Urothelium cell line (cell line): ENCODE measurements at regions not wholly inside any gene's neighbourhood (a gene's known extent, or its start where the extent isn't known, plus 50 kb on each side); places are given as distances from the start of the nearest gene placed in this dataset.
"Not testable (repeated sequence)": the region's sequence is repeated elsewhere in the genome, so short reads cannot be mapped to it uniquely, and the experiment has no call there.

Experiments
- DNase-seq: peaks from one replicate; pipeline ENCODE4 v3.0.0; 2011; ENCODE audit warnings: low spot score, mixed read lengths
- FAIRE-seq: peaks from 2 replicates; lab custom pipeline; 2011; peaks lifted over from hg19 to GRCh38; lab: Jason Lieb, UNC

- no peak for FAIRE-seq
- DNase-seq = no peak
These were observed 154.4 kb downstream of the OXSM start for GRCh38 chr3:25944329-25944728.

GRCh38 chr3:25945366-25945765 is 155.5 kb downstream of the OXSM start:
- DNase-seq = no peak
- FAIRE-seq = no peak

- FAIRE-seq (no peak), DNase-seq (no peak)
These were observed 155.9 kb downstream of the OXSM start for GRCh38 chr3:25945836-25946235.

- FAIRE-seq (no peak), DNase-seq (no peak)
These were observed 162.2 kb downstream of the OXSM start for GRCh38 chr3:25952133-25952532.

GRCh38 chr3:25957026-25957425 is 167.1 kb downstream of the OXSM start:
- DNase-seq (no peak), FAIRE-seq (no peak)

- DNase-seq = no peak
- FAIRE-seq = no peak
These were observed 170.9 kb downstream of the OXSM start for GRCh38 chr3:25960776-25961175.

GRCh38 chr3:25962255-25962654 is 172.4 kb downstream of the OXSM start:
- FAIRE-seq = no peak
- DNase-seq = peak; percentile 21

- no peak for DNase-seq
- FAIRE-seq = no peak
These were observed 174.3 kb downstream of the OXSM start for GRCh38 chr3:25964141-25964540.

- DNase-seq (no peak), FAIRE-seq (no peak)
These were observed 177.5 kb downstream of the OXSM start for GRCh38 chr3:25967385-25967784.

GRCh38 chr3:25971736-25972135 is 181.8 kb downstream of the OXSM start:
- FAIRE-seq = no peak
- DNase-seq = no peak

- DNase-seq (no peak), FAIRE-seq (peak; percentile 17)
These were observed 183.2 kb downstream of the OXSM start for GRCh38 chr3:25973122-25973521.

GRCh38 chr3:25982756-25983155 is 192.9 kb downstream of the OXSM start:
- no peak for FAIRE-seq

GRCh38 chr3:25985621-25986020 is 195.7 kb downstream of the OXSM start:
- FAIRE-seq = no peak
- DNase-seq = no peak

More at GRCh38 chr3:25982756-25983155, 192.9 kb downstream of the OXSM start:
- DNase-seq = no peak

- DNase-seq = no peak
- FAIRE-seq = no peak
These were observed 202.7 kb downstream of the OXSM start for GRCh38 chr3:25992606-25993005.

- FAIRE-seq (no peak), DNase-seq (no peak)
These were observed 214.3 kb downstream of the OXSM start for GRCh38 chr3:26004172-26004571.

GRCh38 chr3:26011276-26011675 is 221.4 kb downstream of the OXSM start:
- no peak for DNase-seq
- FAIRE-seq = no peak

- DNase-seq = no peak
- FAIRE-seq = no peak
These were observed 222.4 kb downstream of the OXSM start for GRCh38 chr3:26012241-26012745.

GRCh38 chr3:26015752-26016151 is 225.9 kb downstream of the OXSM start:
- FAIRE-seq (no peak), DNase-seq (no peak)

- FAIRE-seq (no peak), DNase-seq (no peak)
These were observed 229.0 kb downstream of the OXSM start for GRCh38 chr3:26018889-26019288.

GRCh38 chr3:26024206-26024605 is 234.3 kb downstream of the OXSM start:
- not testable (repeated sequence) for DNase-seq, FAIRE-seq

GRCh38 chr3:26029321-26029720 is 239.4 kb downstream of the OXSM start:
- FAIRE-seq (no peak), DNase-seq (no peak)

- DNase-seq, FAIRE-seq: not testable (repeated sequence)
These were observed 252.2 kb downstream of the OXSM start for GRCh38 chr3:26042126-26042525.

- no peak for FAIRE-seq
- no peak for DNase-seq
These were observed 260.1 kb downstream of the OXSM start for GRCh38 chr3:26049951-26050350.
